Stimulated activated CD4-positive, alpha-beta T cell treated with anti-CD3 and anti-CD28 coated beads, Interleukin-2, amount 100 ng/mL, for 24 hours (primary cell): ENCODE measurements at regions not wholly inside any gene's neighbourhood (a gene's known extent, or its start where the extent isn't known, plus 50 kb on each side); places are given as distances from the start of the nearest gene placed in this dataset.
"Not testable (repeated sequence)": the region's sequence is repeated elsewhere in the genome, so short reads cannot be mapped to it uniquely, and the experiment has no call there.

Source experiments
- DNase-seq, 2 donors: peaks; one replicate each; pipeline ENCODE4 v3.0.0-alpha.2; 2020

DNA sequence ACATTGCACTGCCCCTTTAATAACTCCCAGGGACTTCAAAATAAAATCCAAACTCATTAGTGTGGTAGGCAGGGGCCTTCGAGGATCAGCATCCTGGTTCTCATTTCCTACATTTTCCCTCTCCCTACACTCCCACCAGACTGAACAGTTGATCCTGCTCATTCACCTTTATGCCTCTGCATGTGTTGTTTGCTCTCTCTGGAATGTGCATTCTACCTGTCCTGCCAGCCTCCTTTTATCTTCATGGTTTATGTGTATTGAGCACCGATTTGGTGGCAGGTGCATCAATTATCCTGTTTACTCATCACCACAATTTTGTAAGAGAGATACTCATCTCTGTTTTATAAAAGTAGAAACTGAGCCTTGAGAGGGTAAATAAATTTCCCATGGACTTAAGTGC is 125.0 kb downstream of the ADSS2 start:
- no peak for DNase-seq

DNA sequence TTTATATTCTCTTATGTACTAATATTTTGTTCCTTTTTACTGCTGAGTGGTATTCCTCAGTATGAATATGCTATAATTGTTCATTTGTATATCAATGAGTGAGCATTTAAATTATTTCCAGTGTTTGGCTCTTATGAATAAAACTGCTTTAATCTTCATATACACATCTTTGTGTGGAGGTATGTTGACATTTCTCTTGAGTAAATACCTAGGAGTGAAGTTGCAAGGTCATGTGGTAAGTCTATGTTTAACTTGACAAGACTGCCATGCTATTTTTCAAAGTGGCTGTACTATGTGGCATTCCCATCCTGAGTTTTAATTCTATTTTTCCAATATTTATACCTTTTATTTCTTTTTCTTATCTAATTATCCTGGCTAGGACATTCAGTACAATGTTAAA is 124.2 kb downstream of the ADSS2 start:
- DNase-seq, result no peak

DNA sequence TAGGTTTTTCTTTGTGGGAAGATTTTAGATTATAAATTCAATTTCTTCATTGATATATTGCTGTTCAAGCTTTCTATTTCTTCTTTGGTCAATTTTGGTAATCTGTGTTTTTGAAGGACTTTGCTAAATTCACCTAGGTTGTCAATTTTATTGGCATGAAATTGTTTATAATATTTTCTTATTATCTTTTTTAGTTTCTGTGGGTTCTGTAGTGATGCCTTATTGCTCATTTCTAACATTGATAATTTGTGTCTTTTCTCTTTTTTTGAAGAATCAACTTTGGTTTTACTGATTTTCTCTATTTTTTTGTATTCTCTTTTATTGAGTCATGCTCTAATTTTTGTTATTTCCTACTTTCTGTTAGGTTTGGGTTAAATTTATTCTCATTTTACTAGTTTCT is 123.2 kb downstream of the ADSS2 start:
- no peak for DNase-seq

- DNase-seq, result no peak
These were observed 122.0 kb downstream of the ADSS2 start for GRCh38 chr1:244329591-244330317.

DNA sequence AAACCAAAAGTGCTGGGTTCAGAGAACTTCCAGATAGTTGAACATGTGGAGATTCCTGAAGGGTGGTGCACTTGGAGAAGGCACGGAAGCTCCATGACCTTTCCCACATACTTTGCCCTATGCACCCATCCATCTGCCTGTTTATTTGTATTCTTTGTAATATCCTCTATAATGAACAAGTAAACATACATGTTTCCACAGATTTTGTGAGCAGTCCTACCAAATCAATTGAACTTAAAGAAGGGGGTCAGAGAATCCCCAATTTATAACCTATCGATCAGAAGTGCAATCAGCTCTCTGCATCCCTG is 121.4 kb downstream of the ADSS2 start:
- no peak for DNase-seq

DNA sequence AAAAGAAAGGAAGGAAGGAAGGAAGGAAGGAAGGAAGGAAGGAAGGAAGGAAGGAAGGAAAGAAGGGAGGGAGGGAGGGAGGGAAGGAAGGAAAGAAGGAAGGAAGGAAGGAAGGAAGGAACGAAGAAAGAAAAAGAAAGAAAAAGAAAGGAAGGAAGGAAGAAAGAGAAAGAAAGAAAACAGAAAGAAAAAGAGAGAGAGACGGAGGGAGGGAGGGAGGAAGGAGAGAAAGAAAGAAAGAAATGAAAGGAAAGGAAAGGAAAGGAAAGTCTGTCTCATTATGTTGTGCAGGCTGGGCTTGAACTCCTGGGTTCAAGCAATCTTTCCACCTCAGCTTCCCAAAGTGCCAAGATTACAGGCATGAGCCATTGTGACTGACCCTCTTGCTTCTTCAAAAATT is 118.9 kb downstream of the ADSS2 start:
- DNase-seq, result not testable (repeated sequence)

DNA sequence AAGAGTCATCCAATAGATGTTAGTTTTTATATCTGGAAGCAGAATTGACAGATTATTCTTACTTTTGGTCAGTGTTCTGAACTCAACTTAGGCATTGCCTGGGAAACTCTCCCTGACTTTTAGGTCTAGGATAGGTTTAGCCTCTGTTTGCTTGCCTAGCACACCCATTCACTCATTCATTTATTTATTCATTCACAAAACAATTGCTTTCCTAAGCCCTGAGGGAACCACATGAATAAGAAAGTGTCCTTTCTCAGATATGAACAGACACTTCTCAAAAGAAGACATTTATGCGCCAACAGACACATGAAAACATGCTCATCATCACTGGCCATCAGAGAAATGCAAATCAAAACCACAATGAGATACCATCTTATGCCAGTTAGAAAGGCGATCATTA is 117.4 kb downstream of the ADSS2 start:
- DNase-seq, result not testable (repeated sequence)

GRCh38 chr1:244334842-244335241 is 116.9 kb downstream of the ADSS2 start:
- not testable (repeated sequence) for DNase-seq

- no peak for DNase-seq
These were observed 116.3 kb downstream of the ADSS2 start for GRCh38 chr1:244335456-244335855.

DNA sequence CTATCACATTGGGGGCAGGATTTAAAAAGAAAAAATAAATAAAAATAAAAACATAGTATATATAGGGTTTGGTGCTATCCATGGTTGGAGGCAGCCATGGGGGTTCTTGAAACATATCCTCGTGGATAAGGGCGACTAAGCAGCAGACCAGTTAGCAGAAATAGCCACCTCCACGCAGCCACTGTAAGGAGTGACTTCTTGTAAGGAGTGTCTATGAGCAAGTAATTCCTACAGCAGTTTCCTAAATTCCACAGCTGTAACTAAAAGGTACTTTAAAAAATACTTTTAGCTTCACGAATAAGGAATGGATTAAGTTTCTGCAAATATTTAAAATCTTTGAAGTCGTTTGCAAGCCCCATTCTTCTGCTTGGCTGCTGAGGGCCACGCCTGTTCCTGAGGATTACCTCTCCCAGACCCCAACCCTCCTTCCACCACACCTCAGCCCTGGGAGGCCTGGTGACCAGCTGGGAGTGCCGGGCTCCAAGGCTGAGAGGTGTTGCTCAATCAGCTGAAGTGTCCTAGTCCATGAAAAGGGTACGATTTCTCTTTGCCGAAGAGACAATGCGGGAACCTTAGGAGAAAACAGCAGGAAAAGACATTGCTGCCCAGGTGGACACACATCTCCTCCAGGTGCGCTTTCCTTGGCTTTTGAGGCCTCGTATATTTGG is 115.3 kb downstream of the ADSS2 start:
- no peak for DNase-seq

DNA sequence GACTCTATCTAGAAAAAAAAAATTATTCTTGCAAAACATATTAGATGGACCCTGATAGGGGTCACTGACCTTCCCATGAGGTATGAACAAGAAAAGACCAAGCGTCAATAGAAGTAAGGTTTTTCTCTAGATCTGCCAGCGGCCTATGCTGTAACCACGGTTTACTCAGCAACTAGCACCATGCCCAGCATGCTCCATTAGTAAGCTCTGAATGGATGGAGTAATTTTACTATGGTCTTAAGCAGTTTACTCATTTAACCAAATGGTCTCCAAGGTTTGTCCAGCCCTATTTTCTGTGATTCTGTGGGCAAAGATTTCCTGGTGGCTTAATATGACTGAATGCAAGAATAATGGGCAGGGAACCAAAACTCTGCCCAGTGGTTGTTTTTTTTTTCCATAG is 113.9 kb downstream of the ADSS2 start:
- no peak for DNase-seq

- DNase-seq, result no peak
These were observed 112.5 kb downstream of the ADSS2 start for GRCh38 chr1:244339073-244339692.

DNA sequence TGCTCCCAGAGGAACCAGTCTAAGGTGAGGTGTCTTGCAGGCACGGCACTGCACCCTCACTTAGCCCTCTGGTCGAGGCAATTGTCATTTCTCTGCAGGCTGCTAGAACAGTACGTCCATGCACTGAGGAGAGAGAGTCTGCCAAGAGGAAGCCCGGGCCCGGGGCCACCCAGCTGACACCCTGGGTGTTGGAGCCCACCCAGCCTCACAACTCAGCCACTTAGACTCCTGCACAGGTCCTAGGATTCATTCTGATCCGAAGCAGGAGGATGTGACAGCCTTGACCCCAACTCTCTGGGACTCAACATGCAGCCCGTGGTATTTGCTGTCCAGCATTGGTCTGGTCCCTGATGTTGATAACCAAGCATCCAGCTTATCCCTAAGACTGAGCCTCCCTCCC is 111.9 kb downstream of the ADSS2 start:
- no peak for DNase-seq

GRCh38 chr1:244340396-244340795 is 111.3 kb downstream of the ADSS2 start:
- no peak for DNase-seq

GRCh38 chr1:244341455-244342450 is 110.0 kb downstream of the ADSS2 start:
- DNase-seq, result no peak

- DNase-seq, result no peak
These were observed 107.7 kb downstream of the ADSS2 start for GRCh38 chr1:244344001-244344400.

DNA sequence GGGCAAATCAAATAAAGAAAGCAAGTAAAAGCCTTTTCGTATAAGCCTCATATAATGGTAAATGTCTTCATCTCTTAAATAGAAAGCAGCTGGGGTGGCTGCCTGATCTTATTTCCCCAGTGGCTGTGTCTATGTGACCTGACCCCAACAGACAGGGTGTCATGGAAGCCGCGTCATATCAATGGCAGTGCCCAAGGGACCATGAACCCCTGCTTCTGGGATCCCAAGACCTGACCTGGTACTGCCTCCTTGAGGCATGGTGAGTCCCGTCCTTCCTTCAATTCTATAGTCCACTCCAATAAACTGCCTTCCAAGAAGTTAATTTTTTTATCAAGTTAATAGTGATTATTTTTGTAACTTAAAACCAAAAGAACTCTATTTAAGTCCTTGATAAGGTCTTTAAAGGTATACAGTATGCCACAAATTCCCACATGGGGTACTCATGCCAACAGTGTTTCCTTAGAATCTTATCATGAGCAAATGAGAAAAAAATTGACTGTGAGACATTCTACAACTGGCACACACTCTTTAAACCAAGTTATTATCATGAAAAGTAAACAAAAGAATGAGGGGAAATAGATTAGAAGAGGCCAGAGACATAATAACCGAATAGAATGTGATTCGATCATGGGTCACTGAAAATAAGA is 104.6 kb downstream of the ADSS2 start:
- DNase-seq, result no peak

DNA sequence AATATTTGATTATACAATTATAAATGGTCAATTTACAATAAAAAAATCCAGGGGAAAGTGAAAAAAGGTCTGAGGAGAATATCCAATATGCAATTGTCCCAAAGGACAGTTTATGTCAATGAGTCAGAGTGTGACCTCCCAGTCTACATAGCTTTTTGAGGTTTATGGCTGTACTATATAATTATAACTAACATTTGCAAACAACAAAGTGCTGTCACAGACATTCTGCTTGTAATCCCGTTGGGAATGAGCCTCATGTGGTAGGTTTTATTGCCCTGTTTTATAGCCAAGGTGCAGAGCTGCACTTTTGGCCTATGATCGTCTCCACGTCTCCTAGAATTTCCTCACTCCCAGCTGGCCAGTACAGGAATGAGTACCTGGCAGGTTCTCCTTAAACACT is 103.8 kb downstream of the ADSS2 start:
- DNase-seq, result no peak

DNA sequence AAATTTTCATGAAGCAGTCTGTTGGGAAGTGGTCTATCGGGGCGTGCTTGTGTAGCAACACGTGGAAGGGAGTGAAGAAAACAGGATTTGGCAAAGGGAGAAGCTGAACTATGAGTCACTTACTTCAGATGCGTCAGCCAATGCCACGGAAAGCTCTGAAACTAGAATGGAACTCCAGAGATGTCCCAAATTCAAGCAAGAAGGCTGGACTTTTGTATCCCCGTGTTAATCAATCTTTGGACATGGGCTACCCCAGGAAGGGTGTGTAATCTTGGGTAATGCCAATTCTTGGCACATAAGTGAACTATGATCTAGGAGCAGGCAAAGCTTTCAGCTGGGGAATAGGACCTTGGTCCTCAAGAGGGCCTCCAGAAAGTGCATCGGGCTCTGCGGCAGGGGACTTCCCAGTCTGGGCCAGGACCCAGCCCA is 102.6 kb downstream of the ADSS2 start:
- DNase-seq, result no peak

DNA sequence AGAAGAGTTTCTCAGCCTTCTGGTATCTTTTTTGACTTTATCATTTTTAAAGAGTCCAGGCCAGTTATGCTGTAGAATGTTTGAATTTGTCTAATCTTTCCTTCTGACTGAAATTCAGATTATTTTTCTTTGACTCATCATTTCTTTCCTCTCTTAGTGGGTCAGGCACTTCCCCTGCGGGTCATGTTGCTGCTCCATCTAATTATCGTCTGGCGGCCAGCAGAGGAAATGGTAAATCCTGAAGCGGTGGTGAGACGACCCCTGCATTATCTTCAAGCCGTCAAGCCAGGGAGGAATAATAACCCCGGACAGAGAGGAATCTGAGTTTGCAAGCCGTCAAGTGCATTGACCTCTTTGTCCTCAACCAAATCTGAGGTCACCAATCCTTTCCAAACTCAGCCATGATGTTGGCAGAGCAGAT is 102.1 kb downstream of the ADSS2 start:
- DNase-seq, result no peak

- no peak for DNase-seq
These were observed 101.7 kb downstream of the ADSS2 start for GRCh38 chr1:244350027-244350426.

- DNase-seq, result no peak
These were observed 99.4 kb downstream of the ADSS2 start for GRCh38 chr1:244352156-244352830.
